ENCODE measurements at regions not wholly inside any gene's neighbourhood (a gene's known extent, or its start where the extent isn't known, plus 50 kb on each side); places are given as distances from the start of the nearest gene placed in this dataset.

GRCh38 chr9:102035929-102036328, 297.5 kb upstream of the GRIN3A start:
- Histone ChIP-seq H3K56ac (replicated peaks; ENCODE audit: insufficient read length, low read depth, low read length) (no peak overlapping the region), H2BK15ac (ENCODE audit: low read length) (no peak overlapping the region), H3K79me1 (ENCODE audit: low read depth, low read length) (no peaks in the 10 kb centered on the region), H3K36me3 (ENCODE audit: control insufficient read depth in 2 of 4, insufficient read depth in 4 of 4, low read length in 3 of 4) (no peaks in the 10 kb centered on the region), H3K4me3 (ENCODE audit: extremely low read depth in 1 of 4, insufficient read depth in 2 of 4, low read depth in 3 of 4, low read length in 4 of 4) (no peak overlapping the region), H4K8ac (ENCODE audit: extremely low read depth, insufficient read depth, low read length) (no peak overlapping the region), H4K5ac (ENCODE audit: insufficient read length, low read depth, low read length) (no peak overlapping the region), H3K79me2 (ENCODE audit: control insufficient read depth in 1 of 2, insufficient read depth in 2 of 2, low read length in 2 of 2) (no peaks in the 10 kb centered on the region), H3K14ac (ENCODE audit: insufficient read length) (no peak overlapping the region), H3K4ac (replicated peaks; ENCODE audit: insufficient read length, low read depth, low read length) (no peak overlapping the region), H3K23me2 (ENCODE audit: low read depth, low read length) (no peaks in the 10 kb centered on the region), H2BK12ac (ENCODE audit: low read depth, low read length) (no peak overlapping the region), H3K23ac (ENCODE audit: insufficient read length) (no peak overlapping the region), H2AFZ (ENCODE audit: low read length) (no peak overlapping the region), H3K27me3 (replicated peaks in 1 of 4; ENCODE audit: control insufficient read depth in 3 of 4, extremely low read depth in 1 of 4, insufficient read depth in 3 of 4, low read length in 3 of 4) (no peaks in the 10 kb centered on the region), H3K27ac (ENCODE audit: low read depth, low read length) (no peak overlapping the region), H3K4me1 (replicated peaks in 1 of 4; ENCODE audit: control insufficient read depth in 3 of 4, insufficient read depth in 4 of 4, low read length in 3 of 4) (no peaks in the 10 kb centered on the region; a peak in 1 of 7 replicates), H2BK5ac (ENCODE audit: low read depth, low read length) (no peak overlapping the region), H3K4me2 (ENCODE audit: insufficient read depth in 1 of 2, low read depth in 2 of 2, low read length in 2 of 2) (no peak overlapping the region), H4K20me1 (replicated peaks in 1 of 2; ENCODE audit: control insufficient read depth in 1 of 2, insufficient read depth in 2 of 2, low read length in 2 of 2) (no peaks in the 10 kb centered on the region), H3K9me3 (ENCODE audit: insufficient read depth in 2 of 2, low read depth in 1 of 2, low read length in 1 of 2) (no peaks in the 10 kb centered on the region), H3K18ac (ENCODE audit: extremely low read depth, low read length) (no peak overlapping the region), H2BK20ac (ENCODE audit: low read length) (no peak overlapping the region), H4K91ac (replicated peaks; ENCODE audit: insufficient read length, low read length) (no peak overlapping the region), H2AK5ac (ENCODE audit: low read depth, low read length) (no peak overlapping the region), H3K9ac (replicated peaks in 1 of 4; ENCODE audit: extremely low read depth in 1 of 4, low read depth in 3 of 4, low read length in 3 of 4) (no peak overlapping the region), H2BK120ac (replicated peaks; ENCODE audit: low read depth, low read length) (no peak overlapping the region)
- FAIRE-seq (no peak), DNase-seq (ENCODE audit: low read depth in 1 of 2, low spot score in 2 of 2) (no peak)
- ChIA-PET POLR2A (ENCODE audit: partially characterized antibody) (no interaction called here), CTCF (ENCODE audit: partially characterized antibody) (no interaction called here)
- TF ChIP-seq POLR2A (IDR thresholded peaks at IDR 0.05; ENCODE audit: control extremely low read depth in 1 of 2, low read depth in 2 of 2, low read length in 2 of 2), result no peak
- TF ChIP-seq EP300 (IDR thresholded peaks at IDR 0.05; ENCODE audit: borderline replicate concordance in 1 of 2, low read depth in 2 of 2, low read length in 2 of 2), result no peak
- no peak for TF ChIP-seq TEAD4 (IDR thresholded peaks at IDR 0.05; ENCODE audit: low read depth, low read length)
- no peak for TF ChIP-seq KDM4A (IDR thresholded peaks at IDR 0.05; ENCODE audit: low read depth, low read length, severe bottlenecking)
- TF ChIP-seq TBP (IDR thresholded peaks at IDR 0.05; ENCODE audit: low read depth, low read length), result no peak
- TF ChIP-seq CBX5 (IDR thresholded peaks at IDR 0.05; ENCODE audit: low read depth, low read length), result no peak
- no peak for TF ChIP-seq TAF1 (IDR thresholded peaks at IDR 0.05; ENCODE audit: low read depth, low read length)
- no peak for TF ChIP-seq CEBPB (IDR thresholded peaks at IDR 0.05; ENCODE audit: low read depth, low read length)

Measured in H1 (cell line).